ENCODE measurements at regions not wholly inside any gene's neighbourhood (a gene's known extent, or its start where the extent isn't known, plus 50 kb on each side); places are given as distances from the start of the nearest gene placed in this dataset.

DNA sequence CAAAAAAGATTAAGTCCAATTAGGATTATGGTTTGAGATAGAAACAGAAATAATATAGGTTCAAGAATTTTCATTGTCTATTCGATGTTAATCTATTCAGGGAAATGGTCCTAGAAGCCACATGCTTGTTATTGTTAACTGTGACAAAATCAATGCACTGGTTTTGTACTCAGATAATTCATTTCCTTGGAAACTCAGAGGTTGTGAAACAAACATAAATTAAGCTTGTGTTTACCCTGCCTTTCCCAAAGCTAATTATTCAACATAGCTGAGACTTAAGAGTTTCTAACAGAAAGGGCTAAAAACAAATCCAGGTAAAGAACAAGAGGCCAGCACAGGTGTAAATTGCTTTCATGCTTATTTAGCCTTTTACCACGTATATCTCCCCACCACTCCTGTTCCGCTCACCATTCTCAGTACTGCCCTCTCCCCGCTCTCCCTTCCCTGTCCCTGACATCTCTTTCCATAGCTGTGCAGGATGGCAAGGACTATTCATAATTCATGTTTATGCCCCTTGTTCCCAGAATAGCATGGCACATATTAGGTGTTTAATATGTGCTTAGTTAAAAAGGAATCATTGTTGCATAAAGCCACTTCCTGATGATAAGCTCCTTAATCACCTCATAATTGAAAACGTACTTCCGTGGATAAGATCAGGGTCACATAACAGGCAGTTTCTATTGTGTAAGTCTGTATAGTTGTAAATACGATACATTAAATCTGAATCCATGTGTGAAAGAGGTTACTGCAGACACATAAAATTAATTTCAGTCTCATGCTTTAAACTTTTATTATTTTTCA is 131.8 kb upstream of the USP15 start:
- TF ChIP-seq EGR1 (IDR thresholded peaks at IDR 0.05; ENCODE audit: low read depth in 2 of 2): no peak
- TF ChIP-seq, protein P1, sequence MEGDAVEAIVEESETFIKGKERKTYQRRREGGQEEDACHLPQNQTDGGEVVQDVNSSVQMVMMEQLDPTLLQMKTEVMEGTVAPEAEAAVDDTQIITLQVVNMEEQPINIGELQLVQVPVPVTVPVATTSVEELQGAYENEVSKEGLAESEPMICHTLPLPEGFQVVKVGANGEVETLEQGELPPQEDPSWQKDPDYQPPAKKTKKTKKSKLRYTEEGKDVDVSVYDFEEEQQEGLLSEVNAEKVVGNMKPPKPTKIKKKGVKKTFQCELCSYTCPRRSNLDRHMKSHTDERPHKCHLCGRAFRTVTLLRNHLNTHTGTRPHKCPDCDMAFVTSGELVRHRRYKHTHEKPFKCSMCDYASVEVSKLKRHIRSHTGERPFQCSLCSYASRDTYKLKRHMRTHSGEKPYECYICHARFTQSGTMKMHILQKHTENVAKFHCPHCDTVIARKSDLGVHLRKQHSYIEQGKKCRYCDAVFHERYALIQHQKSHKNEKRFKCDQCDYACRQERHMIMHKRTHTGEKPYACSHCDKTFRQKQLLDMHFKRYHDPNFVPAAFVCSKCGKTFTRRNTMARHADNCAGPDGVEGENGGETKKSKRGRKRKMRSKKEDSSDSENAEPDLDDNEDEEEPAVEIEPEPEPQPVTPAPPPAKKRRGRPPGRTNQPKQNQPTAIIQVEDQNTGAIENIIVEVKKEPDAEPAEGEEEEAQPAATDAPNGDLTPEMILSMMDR (IDR thresholded peaks at IDR 0.05; ENCODE audit: low read depth, low read length, missing input control): no peak
- TF ChIP-seq GABPA (IDR thresholded peaks at IDR 0.05 in 1 of 2, conservative IDR thresholded peaks at IDR 0.05 in 1 of 2): no peak
- TF ChIP-seq YY1 (IDR thresholded peaks at IDR 0.05): no peak
- TF ChIP-seq, protein P2, sequence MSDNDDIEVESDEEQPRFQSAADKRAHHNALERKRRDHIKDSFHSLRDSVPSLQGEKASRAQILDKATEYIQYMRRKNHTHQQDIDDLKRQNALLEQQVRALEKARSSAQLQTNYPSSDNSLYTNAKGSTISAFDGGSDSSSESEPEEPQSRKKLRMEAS (IDR thresholded peaks at IDR 0.05): no peak
- TF ChIP-seq FOXA1 (IDR thresholded peaks at IDR 0.05): no peak
- TF ChIP-seq, protein P3, sequence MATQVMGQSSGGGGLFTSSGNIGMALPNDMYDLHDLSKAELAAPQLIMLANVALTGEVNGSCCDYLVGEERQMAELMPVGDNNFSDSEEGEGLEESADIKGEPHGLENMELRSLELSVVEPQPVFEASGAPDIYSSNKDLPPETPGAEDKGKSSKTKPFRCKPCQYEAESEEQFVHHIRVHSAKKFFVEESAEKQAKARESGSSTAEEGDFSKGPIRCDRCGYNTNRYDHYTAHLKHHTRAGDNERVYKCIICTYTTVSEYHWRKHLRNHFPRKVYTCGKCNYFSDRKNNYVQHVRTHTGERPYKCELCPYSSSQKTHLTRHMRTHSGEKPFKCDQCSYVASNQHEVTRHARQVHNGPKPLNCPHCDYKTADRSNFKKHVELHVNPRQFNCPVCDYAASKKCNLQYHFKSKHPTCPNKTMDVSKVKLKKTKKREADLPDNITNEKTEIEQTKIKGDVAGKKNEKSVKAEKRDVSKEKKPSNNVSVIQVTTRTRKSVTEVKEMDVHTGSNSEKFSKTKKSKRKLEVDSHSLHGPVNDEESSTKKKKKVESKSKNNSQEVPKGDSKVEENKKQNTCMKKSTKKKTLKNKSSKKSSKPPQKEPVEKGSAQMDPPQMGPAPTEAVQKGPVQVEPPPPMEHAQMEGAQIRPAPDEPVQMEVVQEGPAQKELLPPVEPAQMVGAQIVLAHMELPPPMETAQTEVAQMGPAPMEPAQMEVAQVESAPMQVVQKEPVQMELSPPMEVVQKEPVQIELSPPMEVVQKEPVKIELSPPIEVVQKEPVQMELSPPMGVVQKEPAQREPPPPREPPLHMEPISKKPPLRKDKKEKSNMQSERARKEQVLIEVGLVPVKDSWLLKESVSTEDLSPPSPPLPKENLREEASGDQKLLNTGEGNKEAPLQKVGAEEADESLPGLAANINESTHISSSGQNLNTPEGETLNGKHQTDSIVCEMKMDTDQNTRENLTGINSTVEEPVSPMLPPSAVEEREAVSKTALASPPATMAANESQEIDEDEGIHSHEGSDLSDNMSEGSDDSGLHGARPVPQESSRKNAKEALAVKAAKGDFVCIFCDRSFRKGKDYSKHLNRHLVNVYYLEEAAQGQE (IDR thresholded peaks at IDR 0.05): no peak
